NCI-H2029 treated with DMSO at 0.1 percent for 48 hours (cell line): ENCODE measurements at regions not wholly inside any gene's neighbourhood (a gene's known extent, or its start where the extent isn't known, plus 50 kb on each side); places are given as distances from the start of the nearest gene placed in this dataset.

Experiments used
- DNase-seq: peaks from one replicate; lab custom pipeline; 2025; lab: John Stamatoyannopoulos, UW

- DNase-seq = no peak
Measured at GRCh38 chr11:79762279-79762921, 321.6 kb upstream of the TENM4 start.

- no peak for DNase-seq
Measured at GRCh38 chr11:79758325-79758724, 317.5 kb upstream of the TENM4 start.

GRCh38 chr11:79747406-79747805, 306.6 kb upstream of the TENM4 start:
- no peak for DNase-seq

- DNase-seq = no peak
Measured at GRCh38 chr11:79744941-79745340, 304.1 kb upstream of the TENM4 start.

- no peak for DNase-seq
Measured at GRCh38 chr11:79742176-79742575, 301.3 kb upstream of the TENM4 start.

- no peak for DNase-seq
Measured at GRCh38 chr11:79739591-79739990, 298.8 kb upstream of the TENM4 start.

GRCh38 chr11:79727221-79727620, 286.4 kb upstream of the TENM4 start:
- DNase-seq = no peak

GRCh38 chr11:79720115-79720514, 279.3 kb upstream of the TENM4 start:
- no peak for DNase-seq

GRCh38 chr11:79708319-79708932, 267.6 kb upstream of the TENM4 start:
- peak; percentile 71 for DNase-seq

- no peak for DNase-seq
Measured at GRCh38 chr11:79705648-79706047, 264.8 kb upstream of the TENM4 start.

- no peak for DNase-seq
Measured at GRCh38 chr11:79702303-79702702, 261.5 kb upstream of the TENM4 start.

- no peak for DNase-seq
Measured at GRCh38 chr11:79699246-79699645, 258.4 kb upstream of the TENM4 start.

- DNase-seq = no peak
Measured at GRCh38 chr11:79697905-79698304, 257.1 kb upstream of the TENM4 start.

- DNase-seq = no peak
Measured at GRCh38 chr11:79694368-79694767, 253.5 kb upstream of the TENM4 start.

- DNase-seq = peak; percentile 9
Measured at GRCh38 chr11:79691445-79691844, 250.6 kb upstream of the TENM4 start.

GRCh38 chr11:79686703-79687419, 246.0 kb upstream of the TENM4 start:
- DNase-seq = no peak

GRCh38 chr11:79683930-79684329, 243.1 kb upstream of the TENM4 start:
- DNase-seq = no peak

- no peak for DNase-seq
Measured at GRCh38 chr11:79678780-79679452, 238.1 kb upstream of the TENM4 start.

GRCh38 chr11:79676396-79676795, 235.6 kb upstream of the TENM4 start:
- no peak for DNase-seq

GRCh38 chr11:79675081-79675480, 234.3 kb upstream of the TENM4 start:
- no peak for DNase-seq

- DNase-seq = no peak
Measured at GRCh38 chr11:79672786-79673185, 232.0 kb upstream of the TENM4 start.

GRCh38 chr11:79671401-79671800, 230.6 kb upstream of the TENM4 start:
- no peak for DNase-seq

- DNase-seq = no peak
Measured at GRCh38 chr11:79670882-79671281, 230.1 kb upstream of the TENM4 start.
